ENCODE measurements at regions not wholly inside any gene's neighbourhood (a gene's known extent, or its start where the extent isn't known, plus 50 kb on each side); places are given as distances from the start of the nearest gene placed in this dataset.

- DNase-seq (ENCODE audit: low read depth): no peak
Measured at GRCh38 chr2:128745946-128746345, 427.3 kb upstream of the HS6ST1 start.

GRCh38 chr2:128746356-128746755, 427.7 kb upstream of the HS6ST1 start:
- DNase-seq (ENCODE audit: low read depth): peak; percentile 48

- DNase-seq (ENCODE audit: low read depth): no peak
Measured at GRCh38 chr2:128748336-128748735, 429.7 kb upstream of the HS6ST1 start.

GRCh38 chr2:128748835-128749605, 430.4 kb upstream of the HS6ST1 start:
- DNase-seq (ENCODE audit: low read depth): no peak

- no peak for DNase-seq (ENCODE audit: low read depth)
Measured at GRCh38 chr2:128750328-128751165, 431.9 kb upstream of the HS6ST1 start.

GRCh38 chr2:128751746-128752145, 433.1 kb upstream of the HS6ST1 start:
- no peak for DNase-seq (ENCODE audit: low read depth)

- no peak for DNase-seq (ENCODE audit: low read depth)
Measured at GRCh38 chr2:128752691-128753263, 434.1 kb upstream of the HS6ST1 start.

GRCh38 chr2:128753321-128753720, 434.7 kb upstream of the HS6ST1 start:
- no peak for DNase-seq (ENCODE audit: low read depth)

- DNase-seq (ENCODE audit: low read depth): no peak
Measured at GRCh38 chr2:128753800-128754199, 435.1 kb upstream of the HS6ST1 start.

- DNase-seq (ENCODE audit: low read depth): peak; percentile 9
Measured at GRCh38 chr2:128754246-128754724, 435.6 kb upstream of the HS6ST1 start.

- DNase-seq (ENCODE audit: low read depth): no peak
Measured at GRCh38 chr2:128755695-128756364, 437.2 kb upstream of the HS6ST1 start.

GRCh38 chr2:128756365-128756717, 437.7 kb upstream of the HS6ST1 start:
- no peak for DNase-seq (ENCODE audit: low read depth)

GRCh38 chr2:128765811-128766210, 447.1 kb upstream of the HS6ST1 start:
- no peak for DNase-seq (ENCODE audit: low read depth)

GRCh38 chr2:128768041-128768440, 449.4 kb upstream of the HS6ST1 start:
- DNase-seq (ENCODE audit: low read depth): no peak

- DNase-seq (ENCODE audit: low read depth): no peak
Measured at GRCh38 chr2:128769457-128770142, 450.9 kb upstream of the HS6ST1 start.

GRCh38 chr2:128770143-128771085, 451.7 kb upstream of the HS6ST1 start:
- no peak for DNase-seq (ENCODE audit: low read depth)

GRCh38 chr2:128771401-128771800, 452.7 kb upstream of the HS6ST1 start:
- DNase-seq (ENCODE audit: low read depth): no peak

- DNase-seq (ENCODE audit: low read depth): no peak
Measured at GRCh38 chr2:128772671-128773070, 454.0 kb upstream of the HS6ST1 start.

GRCh38 chr2:128773641-128774319, 455.1 kb upstream of the HS6ST1 start:
- no peak for DNase-seq (ENCODE audit: low read depth)

Measured in RPMI7951 (cell line).